K562 (cell line): ENCODE measurements at regions not wholly inside any gene's neighbourhood (a gene's known extent, or its start where the extent isn't known, plus 50 kb on each side); places are given as distances from the start of the nearest gene placed in this dataset.

ENCODE experiments used
- ELF1 ChIP-seq: fragments of 200-800 bp; sonication (Bioruptor generic); IDR thresholded peaks from 2 replicates; pipeline ENCODE4 v1.6.1; 2016; ENCODE audit warnings: missing genetic modification characterization, missing compliant biosample characterization
- FOXK2 ChIP-seq, 2 experiments: fragments of 450-650 bp; IDR thresholded peaks in 1 of 2; conservative IDR thresholded peaks in 1 of 2; 2 replicates each; pipeline ENCODE4 v1.6.1; 2016; ENCODE audit warnings: low read depth in 2 of 2, mild to moderate bottlenecking in 1 of 2
- GTF2B ChIP-seq: IDR thresholded peaks from 2 replicates; pipeline ENCODE4 v1.6.1; 2011; ENCODE audit not compliant: insufficient read length; ENCODE audit errors: extremely low read depth
- MAZ ChIP-seq, 2 experiments: fragments of 450-650 bp in 1 of 2; sonication (generic) in 1 of 2; formaldehyde crosslinking; IDR thresholded peaks in 1 of 2; conservative IDR thresholded peaks in 1 of 2; 2 replicates each; pipeline versions ENCODE4 v1.4.0 to v1.5.0; 2020; ENCODE audit warnings: mild to moderate bottlenecking in 1 of 2, missing genetic modification reagents in 1 of 2
- PATZ1 ChIP-seq: fragments of 250-450 bp; sonication (Bioruptor Pico); IDR thresholded peaks from 2 replicates; pipeline ENCODE4 v1.5.0; 2020; ENCODE audit warnings: mild to moderate bottlenecking, borderline replicate concordance
- PTRF ChIP-seq: fragments of 450-650 bp; IDR thresholded peaks from 2 replicates; pipeline ENCODE4 v1.6.1; 2016; ENCODE audit warnings: mild to moderate bottlenecking, missing genetic modification characterization, missing compliant biosample characterization
- RBM25 ChIP-seq: fragments of 200-400 bp; formaldehyde crosslinking; IDR thresholded peaks from 2 replicates; pipeline ENCODE4 v1.6.1; 2018; ENCODE audit warnings: low read length, low read depth, moderate library complexity; ENCODE audit not compliant: severe bottlenecking
- SAFB ChIP-seq: fragments of 200-400 bp; formaldehyde crosslinking; IDR thresholded peaks from 2 replicates; pipeline ENCODE4 v1.6.1; 2017; ENCODE audit warnings: low read depth, low read length, borderline replicate concordance
- TBP ChIP-seq: optimal IDR thresholded peaks from 2 replicates; pipeline ENCODE3; 2011; ENCODE audit warnings: low read depth, low read length, improper control_type of control experiment
- TSHZ1 ChIP-seq: fragments of 250-450 bp; sonication (Bioruptor Pico); IDR thresholded peaks from 2 replicates; pipeline ENCODE4 v1.4.0; 2020; ENCODE audit warnings: mild to moderate bottlenecking, moderate library complexity
- ZNF134 ChIP-seq: fragments of 250-450 bp; sonication (Bioruptor Pico); conservative IDR thresholded peaks from 2 replicates; pipeline ENCODE4 v1.4.0; 2020
- ZNF174 ChIP-seq: fragments of 250-450 bp; sonication (Bioruptor Pico); IDR thresholded peaks from 2 replicates; pipeline ENCODE4 v1.4.0; 2020; ENCODE audit warnings: mild to moderate bottlenecking

GRCh38 chr11:10385696-10386095 lies 69.4 kb upstream of the AMPD3 start (continued):
- no peak for TF ChIP-seq GTF2B
- TF ChIP-seq TBP = no peak
- TF ChIP-seq TSHZ1 (CRISPR knock-in tag) = no peak
- TF ChIP-seq ZNF134 = no peak
- TF ChIP-seq ZNF174 = no peak
- no peak for TF ChIP-seq PTRF (tag)
- TF ChIP-seq PATZ1 (CRISPR knock-in tag) = no peak
- no peak for TF ChIP-seq RBM25
- no peak for TF ChIP-seq MAZ (CRISPR knock-in tag; conservative IDR thresholded peaks at IDR 0.05 in 1 of 2, IDR thresholded peaks at IDR 0.05 in 1 of 2)
- no peak for TF ChIP-seq SAFB
- TF ChIP-seq FOXK2 (conservative IDR thresholded peaks at IDR 0.05 in 1 of 2, IDR thresholded peaks at IDR 0.05 in 1 of 2; ENCODE audit: low read depth in 2 of 2) = no peak
- no peak for TF ChIP-seq ELF1 (tag)
